HFFc6 (cell line): ENCODE measurements at regions not wholly inside any gene's neighbourhood (a gene's known extent, or its start where the extent isn't known, plus 50 kb on each side); places are given as distances from the start of the nearest gene placed in this dataset.

Source experiments
- DNase-seq: peaks from one replicate; pipeline ENCODE4 v3.0.0-alpha.2; 2018
- H3K27ac Mint-ChIP-seq: 2 replicates; pipeline ENCODE4 v1.8.0; 2020; ENCODE audit warnings: mild to moderate bottlenecking, mixed read lengths
- H3K27me3 Mint-ChIP-seq: 2 replicates; pipeline ENCODE4 v1.8.0; 2021; ENCODE audit warnings: mild to moderate bottlenecking, moderate library complexity, mixed read lengths; ENCODE audit not compliant: insufficient read depth
- H3K36me3 Mint-ChIP-seq: 2 replicates; pipeline ENCODE4 v1.8.0; 2021; ENCODE audit warnings: low read depth, mixed read lengths
- H3K4me1 Mint-ChIP-seq: 2 replicates; pipeline ENCODE4 v1.8.0; 2020; ENCODE audit warnings: low read depth, mixed read lengths
- H3K4me3 Mint-ChIP-seq: 2 replicates; pipeline ENCODE4 v1.8.0; 2020; ENCODE audit warnings: mild to moderate bottlenecking, moderate library complexity, mixed read lengths
- H3K9me3 Mint-ChIP-seq: 2 replicates; pipeline ENCODE4 v1.8.0; 2020; ENCODE audit warnings: mild to moderate bottlenecking, mixed read lengths
- TF ChIP-seq, protein P1 (sequence below): fragments of 200-600 bp; sonication (generic); IDR thresholded peaks from 2 replicates; pipeline ENCODE4 v1.5.0; 2021; ENCODE audit warnings: antibody characterized with exemption, mild to moderate bottlenecking

DNA sequence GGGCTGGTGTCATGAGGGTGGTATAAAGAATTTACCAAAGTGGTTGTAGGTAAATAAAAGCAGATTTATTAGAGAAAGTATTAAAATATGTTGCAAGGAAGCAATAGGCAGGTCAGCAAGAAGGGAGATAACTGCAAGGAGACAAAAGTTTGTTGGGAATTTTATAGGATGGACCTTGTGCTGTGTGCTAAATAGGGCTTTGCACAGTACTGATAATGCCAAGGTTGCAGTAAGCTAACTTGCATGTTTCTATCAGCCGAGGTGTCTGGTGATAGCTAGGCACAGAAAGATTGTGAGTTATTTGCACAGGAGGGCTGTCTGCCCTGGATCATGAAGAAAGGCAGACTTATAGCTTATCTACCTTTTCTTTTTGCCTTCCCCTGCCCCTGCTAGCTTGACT is 102.5 kb upstream of the SPRED1 start:
- Mint-ChIP-seq H3K36me3 (peaks cover 24% of the 10 kb centered on the region), H3K27me3 (no peaks in the 10 kb centered on the region; the same call in 1 of the 2 replicates), H3K4me1 (peaks cover 14% of the 10 kb centered on the region), H3K4me3 (no peak overlapping the region), H3K27ac (no peak overlapping the region), H3K9me3 (peaks cover 20% of the 10 kb centered on the region)
- no peak for DNase-seq
- TF ChIP-seq, protein P1, sequence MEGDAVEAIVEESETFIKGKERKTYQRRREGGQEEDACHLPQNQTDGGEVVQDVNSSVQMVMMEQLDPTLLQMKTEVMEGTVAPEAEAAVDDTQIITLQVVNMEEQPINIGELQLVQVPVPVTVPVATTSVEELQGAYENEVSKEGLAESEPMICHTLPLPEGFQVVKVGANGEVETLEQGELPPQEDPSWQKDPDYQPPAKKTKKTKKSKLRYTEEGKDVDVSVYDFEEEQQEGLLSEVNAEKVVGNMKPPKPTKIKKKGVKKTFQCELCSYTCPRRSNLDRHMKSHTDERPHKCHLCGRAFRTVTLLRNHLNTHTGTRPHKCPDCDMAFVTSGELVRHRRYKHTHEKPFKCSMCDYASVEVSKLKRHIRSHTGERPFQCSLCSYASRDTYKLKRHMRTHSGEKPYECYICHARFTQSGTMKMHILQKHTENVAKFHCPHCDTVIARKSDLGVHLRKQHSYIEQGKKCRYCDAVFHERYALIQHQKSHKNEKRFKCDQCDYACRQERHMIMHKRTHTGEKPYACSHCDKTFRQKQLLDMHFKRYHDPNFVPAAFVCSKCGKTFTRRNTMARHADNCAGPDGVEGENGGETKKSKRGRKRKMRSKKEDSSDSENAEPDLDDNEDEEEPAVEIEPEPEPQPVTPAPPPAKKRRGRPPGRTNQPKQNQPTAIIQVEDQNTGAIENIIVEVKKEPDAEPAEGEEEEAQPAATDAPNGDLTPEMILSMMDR = no peak

DNA sequence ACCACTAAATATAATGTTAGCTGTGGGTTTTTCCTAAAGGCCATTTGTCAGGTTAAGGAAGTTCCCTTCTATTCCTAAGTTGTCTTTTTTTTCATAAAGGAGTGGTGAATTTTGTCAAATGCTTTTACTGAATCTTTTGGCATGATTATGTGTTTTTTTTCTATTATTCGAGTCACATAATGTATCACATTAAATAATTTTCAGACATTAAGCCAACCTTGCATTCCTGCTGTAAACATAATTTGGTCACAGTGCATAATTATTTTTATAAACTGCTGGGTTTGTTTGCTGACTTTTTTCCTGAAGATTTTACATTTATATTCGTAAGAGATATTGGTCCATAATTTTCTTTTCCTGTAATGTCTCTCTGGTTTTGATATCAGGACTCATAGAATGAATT is 101.8 kb upstream of the SPRED1 start:
- TF ChIP-seq, protein P1 = no peak
- Mint-ChIP-seq H3K4me3 (no peak overlapping the region), H3K9me3 (peaks cover 20% of the 10 kb centered on the region), H3K27me3 (no peaks in the 10 kb centered on the region), H3K36me3 (peaks cover 24% of the 10 kb centered on the region), H3K4me1 (peaks cover 8% of the 10 kb centered on the region), H3K27ac (no peak overlapping the region)
- no peak for DNase-seq

DNA sequence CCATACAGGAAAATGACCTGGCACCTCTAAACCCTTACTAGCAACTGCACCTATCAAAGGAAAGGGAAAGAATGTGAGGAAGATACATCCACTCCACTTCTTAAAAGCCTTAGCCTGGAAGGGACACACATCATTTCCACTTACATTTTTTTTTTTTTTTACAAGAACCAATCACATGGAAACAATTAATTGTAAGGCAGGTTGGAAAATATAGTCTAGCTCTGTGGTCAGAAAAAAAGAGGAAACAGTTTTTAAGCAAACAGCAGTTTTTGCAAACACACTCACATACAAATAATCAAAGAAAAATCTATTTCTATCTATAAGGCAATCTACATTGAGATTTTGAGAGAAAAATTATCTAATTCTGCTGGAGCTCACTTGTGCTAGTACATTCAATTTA is 98.9 kb upstream of the SPRED1 start:
- H3K4me1 Mint-ChIP-seq = peaks cover 4% of the 10 kb centered on the region; the same call in 1 of the 2 replicates
- H3K4me3 Mint-ChIP-seq = no peak overlapping the region
- no peaks in the 10 kb centered on the region; the same call in none of the 2 replicates for H3K27me3 Mint-ChIP-seq
- peaks cover 24% of the 10 kb centered on the region for H3K36me3 Mint-ChIP-seq
- no peak overlapping the region for H3K27ac Mint-ChIP-seq
- peaks cover 20% of the 10 kb centered on the region for H3K9me3 Mint-ChIP-seq
- DNase-seq = no peak
- TF ChIP-seq, protein P1 = no peak

DNA sequence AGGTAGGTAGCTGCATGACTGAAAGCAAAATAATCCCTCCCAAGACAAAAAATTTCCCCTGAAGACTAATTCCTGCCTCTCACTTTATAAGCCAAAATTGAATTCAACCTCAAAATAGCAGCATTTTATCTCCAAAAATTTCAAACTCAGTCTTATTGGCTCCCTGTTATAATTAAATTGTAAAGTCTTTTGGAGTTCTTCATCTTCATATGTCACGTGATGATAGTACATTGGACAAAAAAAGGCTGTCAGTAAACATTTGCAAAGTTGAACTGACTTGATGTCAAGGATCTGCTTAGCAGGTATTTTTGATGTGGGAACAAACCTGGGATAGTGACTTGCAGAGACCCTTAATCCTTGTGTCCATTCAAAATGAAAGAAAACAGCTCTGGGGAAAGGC is 98.4 kb upstream of the SPRED1 start:
- peaks cover 20% of the 10 kb centered on the region for H3K9me3 Mint-ChIP-seq
- H3K27me3 Mint-ChIP-seq = peaks cover 2% of the 10 kb centered on the region
- TF ChIP-seq, protein P1 = no peak
- no peak for DNase-seq
- H3K27ac Mint-ChIP-seq = no peak overlapping the region
- H3K36me3 Mint-ChIP-seq = peaks cover 23% of the 10 kb centered on the region
- H3K4me3 Mint-ChIP-seq = no peak overlapping the region
- peaks cover 4% of the 10 kb centered on the region; the same call in 1 of the 2 replicates for H3K4me1 Mint-ChIP-seq

DNA sequence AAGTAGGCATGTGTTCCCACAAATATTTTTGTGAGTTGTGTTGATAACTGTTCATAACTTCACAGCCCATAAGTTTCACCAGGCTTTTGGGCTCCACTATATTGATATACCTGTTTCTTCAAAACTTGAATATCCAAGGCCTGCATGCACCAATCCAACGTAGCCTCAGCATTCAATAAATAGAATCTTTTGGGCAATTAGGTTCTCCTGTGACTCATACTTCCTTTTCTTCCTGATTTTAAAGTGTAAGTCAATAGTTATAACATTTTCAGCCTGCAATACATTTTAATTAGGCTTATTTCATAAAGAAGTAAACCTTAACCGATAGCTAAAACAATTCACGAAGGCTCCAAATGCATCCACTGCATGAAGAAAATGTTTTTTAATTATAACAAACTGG is 97.8 kb upstream of the SPRED1 start:
- Mint-ChIP-seq H3K9me3 (peaks cover 18% of the 10 kb centered on the region), H3K36me3 (peaks cover 17% of the 10 kb centered on the region), H3K4me3 (no peak overlapping the region), H3K4me1 (peaks cover 4% of the 10 kb centered on the region; the same call in 1 of the 2 replicates), H3K27me3 (peaks cover 2% of the 10 kb centered on the region), H3K27ac (no peak overlapping the region)
- DNase-seq = no peak
- TF ChIP-seq, protein P1 = no peak

DNA sequence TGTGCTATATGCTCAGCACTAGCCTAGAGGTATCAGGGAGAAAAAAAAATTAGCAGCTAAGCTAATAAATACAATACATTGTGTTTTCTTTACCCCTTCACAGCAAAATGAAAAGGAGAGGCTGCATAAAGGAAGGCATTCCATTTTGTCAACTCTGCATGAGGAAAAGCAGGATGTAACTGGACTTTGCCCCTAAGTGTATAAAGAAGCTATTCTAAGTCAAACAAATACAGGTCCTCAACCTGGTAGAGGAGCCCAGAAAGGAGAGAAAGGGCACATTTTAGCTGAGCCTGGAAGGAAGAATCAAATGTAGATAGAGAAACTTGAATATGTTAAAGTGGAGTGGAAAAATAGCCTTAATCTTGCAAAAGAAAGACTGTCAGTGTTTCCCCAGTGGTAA is 89.0 kb upstream of the SPRED1 start:
- no peak for DNase-seq
- TF ChIP-seq, protein P1 = no peak
- Mint-ChIP-seq H3K4me3 (no peak overlapping the region), H3K36me3 (no peaks in the 10 kb centered on the region), H3K9me3 (no peaks in the 10 kb centered on the region), H3K27ac (no peak overlapping the region), H3K27me3 (peaks cover 42% of the 10 kb centered on the region), H3K4me1 (no peaks in the 10 kb centered on the region)
